HepG2 (cell line): ENCODE measurements at regions not wholly inside any gene's neighbourhood (a gene's known extent, or its start where the extent isn't known, plus 50 kb on each side); places are given as distances from the start of the nearest gene placed in this dataset.

Experiments used
- ATAC-seq: fragments of 200-7000 bp; cut with Tn5 transposase; 3 replicates; pipeline ENCODE4 v1.9.1; 2020; ENCODE audit warnings: mild to moderate bottlenecking, moderate library complexity
- BruUV-seq: library from RNA; stranded (reverse); fragments of 400-500 nt; replicated peaks from 2 replicates; lab custom pipeline; 2021; lab: Mats Ljungman, UMichigan
- CTCF ChIA-PET: fragments of 300-600 bp; formaldehyde crosslinking; extraction: SDS; loops from one replicate; lab custom pipeline; 2021; ENCODE audit warnings: low total read pairs, inconsistent platforms, low intra/inter-chr PET ratio; lab: Yijun Ruan, JAX
- POLR2A ChIA-PET: fragments of 350-600 bp; sonication (Branson Sonifier 250); formaldehyde crosslinking; loops from one replicate; lab custom pipeline; 2020; ENCODE audit warnings: antibody characterized with exemption, inconsistent platforms; lab: Yijun Ruan, JAX
- DNase-seq: peaks from one replicate; pipeline ENCODE4 v3.0.0-alpha.2; 2015; ENCODE audit warnings: low spot score
- FAIRE-seq: peaks from 3 replicates; lab custom pipeline; 2011; peaks lifted over from hg19 to GRCh38; lab: Jason Lieb, UNC
- H2AFZ ChIP-seq: one replicate; pipeline ENCODE4 v1.6.1; 2011; ENCODE audit warnings: low read length, inconsistent platforms
- H3K27ac ChIP-seq: fragments of 300-600 bp; 3 replicates; pipeline ENCODE4 v1.8.0; 2011; ENCODE audit warnings: mixed run types, mild to moderate bottlenecking, mixed read lengths, low read length, inconsistent platforms; ENCODE audit not compliant: insufficient read depth; ENCODE audit errors: extremely low read length
- H3K27me3 ChIP-seq, 2 experiments: fragments of 200-600 bp in 1 of 2; 2 replicates in 1 of 2; 3 replicates in 1 of 2; pipeline versions ENCODE4 v1.6.0 to v1.8.0; 2011; ENCODE audit warnings: low read length in 2 of 2, mild to moderate bottlenecking in 2 of 2, moderate library complexity in 2 of 2, inconsistent platforms in 1 of 2; ENCODE audit not compliant: insufficient read depth in 2 of 2, control insufficient read depth in 1 of 2
- H3K36me3 ChIP-seq, 2 experiments: fragments of 200-600 bp in 1 of 2; replicated peaks in 1 of 2; 2 replicates in 1 of 2; 3 replicates in 1 of 2; pipeline versions ENCODE4 v1.5.1 to v1.8.0; 2011; ENCODE audit warnings: low read length in 2 of 2, inconsistent platforms in 1 of 2; ENCODE audit not compliant: insufficient read depth in 2 of 2, control insufficient read depth in 1 of 2
- H3K4me1 ChIP-seq: 2 replicates; pipeline ENCODE4 v1.5.1; 2012; ENCODE audit warnings: low read length, inconsistent platforms; ENCODE audit not compliant: insufficient read depth
- H3K4me2 ChIP-seq: 2 replicates; pipeline ENCODE4 v1.6.0; 2011; ENCODE audit warnings: low read depth, low read length, inconsistent platforms
- H3K4me3 ChIP-seq, 3 experiments: fragments of 200-600 bp in 1 of 3; sonication (generic), shearing (Covaris generic) in 1 of 3; replicated peaks in 1 of 3; 2 replicates each; pipeline ENCODE4 v1.5.1; 2011 to 2016; ENCODE audit warnings: low read length in 3 of 3, inconsistent platforms in 2 of 3, low read depth in 2 of 3, mild to moderate bottlenecking in 2 of 3, control low read depth in 1 of 3, mixed read lengths in 1 of 3; ENCODE audit not compliant: insufficient read depth in 1 of 3
- H3K79me2 ChIP-seq: one replicate; pipeline ENCODE4 v1.6.1; 2011; ENCODE audit warnings: low read length, inconsistent platforms; ENCODE audit not compliant: insufficient read depth
- H3K9ac ChIP-seq: 2 replicates; pipeline ENCODE4 v1.6.0; 2011; ENCODE audit warnings: mild to moderate bottlenecking, low read depth, low read length, inconsistent platforms; ENCODE audit not compliant: insufficient read depth
- H3K9me3 ChIP-seq: 2 replicates; pipeline ENCODE4 v1.5.1; 2012; ENCODE audit warnings: mild to moderate bottlenecking, low read length
- H4K20me1 ChIP-seq: 2 replicates; pipeline ENCODE4 v1.6.0; 2011; ENCODE audit warnings: inconsistent platforms, mild to moderate bottlenecking, low read length, moderate library complexity; ENCODE audit not compliant: insufficient read depth
- DNMT3B ChIP-seq: conservative IDR thresholded peaks from 2 replicates; pipeline ENCODE4 v1.6.1; 2016; ENCODE audit warnings: missing biosample characterization, control low read depth
- GATA4 ChIP-seq: sonication (generic); IDR thresholded peaks from 2 replicates; pipeline ENCODE4 v1.6.1; 2016; ENCODE audit warnings: antibody characterized with exemption, low read depth, borderline replicate concordance
- SPEN ChIP-seq: sonication (generic); formaldehyde crosslinking; IDR thresholded peaks from 2 replicates; pipeline ENCODE4 v1.5.1; 2020; ENCODE audit warnings: low read depth, mild to moderate bottlenecking, missing genetic modification reagents
- ZBTB20 ChIP-seq: sonication (generic); formaldehyde crosslinking; IDR thresholded peaks from 2 replicates; pipeline ENCODE4 v1.8.1; 2023; ENCODE audit warnings: missing genetic modification reagents, low read depth, mild to moderate bottlenecking, borderline replicate concordance
- ZNF264 ChIP-seq: sonication (generic); formaldehyde crosslinking; IDR thresholded peaks from 2 replicates; pipeline ENCODE4 v1.4.0; 2020; ENCODE audit warnings: missing genetic modification reagents
- ZNF33A ChIP-seq: sonication (generic); formaldehyde crosslinking; IDR thresholded peaks from 2 replicates; pipeline ENCODE4 v1.5.1; 2020; ENCODE audit warnings: missing genetic modification reagents, mild to moderate bottlenecking, moderate library complexity, borderline replicate concordance
- ZNF510 ChIP-seq: sonication (generic); formaldehyde crosslinking; IDR thresholded peaks from 2 replicates; pipeline ENCODE4 v1.4.0; 2020; ENCODE audit warnings: low read depth, mild to moderate bottlenecking, missing genetic modification reagents
- WGBS: methylation state at CpG from one replicate; pipeline ENCODE4 v1.1.6; 2017; ENCODE audit warnings: low lambda C conversion rate; 5-methylcytosine and 5-hydroxymethylcytosine counted together
- in situ Hi-C: cut with HindIII; loops from 2 replicates; pipeline ENCODE4 v1.10.0; 2017; ENCODE audit warnings: low pct_unique_long_range_greater_than_20kb; ENCODE audit not compliant: extremely low pct_ligation_motif_present
- intact Hi-C: fragments of 100-400 bp; cut with micrococcal nuclease; formaldehyde crosslinking; loops from one replicate; pipeline ENCODE4 v1.10.0; 2022; ENCODE audit not compliant: unreplicated experiment
- TF ChIP-seq, protein P1 (sequence below): IDR thresholded peaks from 2 replicates; pipeline ENCODE4 v1.6.1; 2016; ENCODE audit warnings: missing biosample characterization, missing genetic modification reagents, low read depth
- TF ChIP-seq, protein P2 (sequence below): sonication (generic); formaldehyde crosslinking; IDR thresholded peaks from 2 replicates; pipeline ENCODE4 v1.4.0; 2020; ENCODE audit warnings: missing genetic modification reagents

DNA sequence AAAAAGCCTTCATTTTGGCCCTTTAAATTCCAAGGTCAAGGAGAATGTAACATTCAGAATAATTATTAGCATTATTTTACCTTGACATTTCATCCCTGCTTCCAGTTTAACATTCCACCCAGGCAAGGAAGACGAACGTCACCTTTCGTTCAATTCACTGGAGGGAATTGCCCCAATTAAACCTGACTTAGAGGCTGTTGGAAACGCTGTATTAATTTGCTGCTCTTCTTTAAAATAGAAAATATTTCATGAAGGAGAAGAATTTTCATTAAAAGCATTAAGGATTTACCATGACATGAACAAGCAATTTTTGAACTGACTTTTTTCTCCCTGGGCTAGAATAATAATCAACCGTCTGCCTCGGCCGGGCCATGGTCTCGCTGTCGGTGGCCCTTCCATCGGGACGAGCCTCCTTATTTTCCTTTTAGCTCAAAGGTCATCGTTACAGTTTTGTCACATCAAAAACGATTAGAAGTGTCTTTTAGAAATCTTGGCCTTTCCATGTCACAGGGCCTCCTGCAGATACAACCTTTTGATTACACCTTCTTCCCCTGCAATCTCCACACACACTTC, 282.9 kb upstream of the SOX4 start:
- ATAC-seq (no peak), DNase-seq (no peak), FAIRE-seq (no peak)
- Histone ChIP-seq H2AFZ (no peak overlapping the region), H3K9ac (no peak overlapping the region), H3K79me2 (no peaks in the 10 kb centered on the region), H3K27me3 (peaks cover 1 to 12% of the 10 kb centered on the region in 2 experiments; a peak in 4 of 5 replicates), H3K9me3 (no peaks in the 10 kb centered on the region), H4K20me1 (no peaks in the 10 kb centered on the region), H3K36me3 (no peaks in the 10 kb centered on the region), H3K4me2 (no peak overlapping the region), H3K27ac (no peak overlapping the region), H3K4me1 (peaks cover 29% of the 10 kb centered on the region), H3K4me3 (no peak overlapping the region)
- 76% methylated on average over 13 of the region's 13 CpGs for WGBS
- intact Hi-C loops (no loop called here), in situ Hi-C loops (no loop called here)
- ChIA-PET CTCF (no interaction called here), POLR2A (no interaction called here)
- no peak for TF ChIP-seq SPEN (CRISPR knock-in tag)
- 0 out of 2 replicates have a peak, but pooled peaks have one; percentile 10 for TF ChIP-seq ZNF264 (CRISPR knock-in tag)
- BruUV-seq = no TSS peak

DNA sequence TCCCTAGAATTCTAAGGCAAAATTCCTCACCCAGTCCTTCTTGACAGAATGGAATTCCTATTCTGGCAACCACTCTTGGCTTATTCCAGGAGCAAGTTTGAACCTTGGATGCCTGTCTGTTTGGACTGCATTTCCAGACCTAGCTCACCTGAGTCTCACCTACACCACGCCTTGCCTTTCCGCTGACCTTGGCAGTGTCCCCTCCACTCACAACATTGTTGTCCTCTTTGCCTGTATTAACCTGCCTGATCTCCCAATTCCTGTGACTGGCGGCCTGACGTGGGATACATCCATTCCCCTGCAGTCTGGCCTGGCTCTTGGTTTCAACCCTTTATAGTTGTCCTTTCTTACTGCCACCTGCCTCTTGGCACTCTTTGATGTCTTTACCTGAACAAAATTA, 281.4 kb upstream of the SOX4 start:
- CTCF ChIA-PET = no interaction called here

More for the DNA sequence above, 281.4 kb upstream of the SOX4 start:
- 68% methylated on average over 4 of the region's 4 CpGs for WGBS
- TF ChIP-seq, protein P1, sequence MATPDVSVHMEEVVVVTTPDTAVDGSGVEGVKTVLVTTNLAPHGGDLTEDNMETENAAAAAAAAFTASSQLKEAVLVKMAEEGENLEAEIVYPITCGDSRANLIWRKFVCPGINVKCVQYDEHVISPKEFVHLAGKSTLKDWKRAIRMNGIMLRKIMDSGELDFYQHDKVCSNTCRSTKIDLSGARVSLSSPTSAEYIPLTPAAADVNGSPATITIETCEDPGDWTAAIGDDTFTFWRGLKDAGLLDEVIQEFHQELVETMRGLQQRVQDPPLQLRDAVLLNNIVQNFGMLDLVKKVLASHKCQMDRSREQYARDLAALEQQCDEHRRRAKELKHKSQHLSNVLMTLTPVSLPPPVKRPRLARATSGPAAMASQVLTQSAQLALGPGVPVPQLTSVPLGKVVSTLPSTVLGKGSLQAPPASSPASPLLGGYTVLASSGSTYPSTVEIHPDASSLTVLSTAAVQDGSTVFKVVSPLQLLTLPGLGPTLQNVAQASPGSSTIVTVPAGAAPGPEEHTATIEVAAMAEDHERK (CRISPR knock-in tag) = no peak
- TF ChIP-seq GATA4 (no peak), ZBTB20 (CRISPR knock-in tag) (no peak), ZNF33A (CRISPR knock-in tag) (no peak), DNMT3B (CRISPR knock-in tag) (no peak), ZNF510 (no peak)
- TF ChIP-seq, protein P2, sequence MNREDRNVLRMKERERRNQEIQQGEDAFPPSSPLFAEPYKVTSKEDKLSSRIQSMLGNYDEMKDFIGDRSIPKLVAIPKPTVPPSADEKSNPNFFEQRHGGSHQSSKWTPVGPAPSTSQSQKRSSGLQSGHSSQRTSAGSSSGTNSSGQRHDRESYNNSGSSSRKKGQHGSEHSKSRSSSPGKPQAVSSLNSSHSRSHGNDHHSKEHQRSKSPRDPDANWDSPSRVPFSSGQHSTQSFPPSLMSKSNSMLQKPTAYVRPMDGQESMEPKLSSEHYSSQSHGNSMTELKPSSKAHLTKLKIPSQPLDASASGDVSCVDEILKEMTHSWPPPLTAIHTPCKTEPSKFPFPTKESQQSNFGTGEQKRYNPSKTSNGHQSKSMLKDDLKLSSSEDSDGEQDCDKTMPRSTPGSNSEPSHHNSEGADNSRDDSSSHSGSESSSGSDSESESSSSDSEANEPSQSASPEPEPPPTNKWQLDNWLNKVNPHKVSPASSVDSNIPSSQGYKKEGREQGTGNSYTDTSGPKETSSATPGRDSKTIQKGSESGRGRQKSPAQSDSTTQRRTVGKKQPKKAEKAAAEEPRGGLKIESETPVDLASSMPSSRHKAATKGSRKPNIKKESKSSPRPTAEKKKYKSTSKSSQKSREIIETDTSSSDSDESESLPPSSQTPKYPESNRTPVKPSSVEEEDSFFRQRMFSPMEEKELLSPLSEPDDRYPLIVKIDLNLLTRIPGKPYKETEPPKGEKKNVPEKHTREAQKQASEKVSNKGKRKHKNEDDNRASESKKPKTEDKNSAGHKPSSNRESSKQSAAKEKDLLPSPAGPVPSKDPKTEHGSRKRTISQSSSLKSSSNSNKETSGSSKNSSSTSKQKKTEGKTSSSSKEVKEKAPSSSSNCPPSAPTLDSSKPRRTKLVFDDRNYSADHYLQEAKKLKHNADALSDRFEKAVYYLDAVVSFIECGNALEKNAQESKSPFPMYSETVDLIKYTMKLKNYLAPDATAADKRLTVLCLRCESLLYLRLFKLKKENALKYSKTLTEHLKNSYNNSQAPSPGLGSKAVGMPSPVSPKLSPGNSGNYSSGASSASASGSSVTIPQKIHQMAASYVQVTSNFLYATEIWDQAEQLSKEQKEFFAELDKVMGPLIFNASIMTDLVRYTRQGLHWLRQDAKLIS (CRISPR knock-in tag) = no peak
- Histone ChIP-seq H3K4me3 (no peak overlapping the region), H3K4me2 (no peak overlapping the region), H4K20me1 (no peaks in the 10 kb centered on the region), H3K36me3 (no peaks in the 10 kb centered on the region), H3K9me3 (no peaks in the 10 kb centered on the region), H2AFZ (no peak overlapping the region), H3K4me1 (peaks cover 23% of the 10 kb centered on the region), H3K9ac (no peak overlapping the region), H3K27me3 (peaks cover 1 to 12% of the 10 kb centered on the region in 2 experiments; a peak in 4 of 5 replicates), H3K79me2 (no peaks in the 10 kb centered on the region), H3K27ac (no peak overlapping the region)
- DNase-seq = no peak
- intact Hi-C loops = no loop called here
- in situ Hi-C loops = no loop called here
- POLR2A ChIA-PET = no interaction called here
- no TSS peak for BruUV-seq
- ATAC-seq = no peak
- no peak for FAIRE-seq
